Activated naive CD4-positive, alpha-beta T cell treated with anti-CD3 and anti-CD28 coated beads, Interleukin-2, amount 50 U/mL, for 24 hours (primary cell): ENCODE measurements at regions not wholly inside any gene's neighbourhood (a gene's known extent, or its start where the extent isn't known, plus 50 kb on each side); places are given as distances from the start of the nearest gene placed in this dataset.

Experiments used
- H3K27ac Mint-ChIP-seq: one replicate; pipeline ENCODE4 v1.8.0; 2021; ENCODE audit warnings: mild to moderate bottlenecking, mixed read lengths
- H3K27me3 Mint-ChIP-seq: one replicate; pipeline ENCODE4 v1.8.0; 2021; ENCODE audit warnings: mixed read lengths
- H3K36me3 Mint-ChIP-seq: one replicate; pipeline ENCODE4 v1.8.0; 2021; ENCODE audit warnings: mixed read lengths
- H3K4me1 Mint-ChIP-seq: one replicate; pipeline ENCODE4 v1.8.0; 2021; ENCODE audit warnings: mixed read lengths
- H3K4me3 Mint-ChIP-seq: one replicate; pipeline ENCODE4 v1.8.0; 2021; ENCODE audit warnings: mild to moderate bottlenecking, mixed read lengths
- H3K9me3 Mint-ChIP-seq: one replicate; pipeline ENCODE4 v1.8.0; 2021; ENCODE audit warnings: mixed read lengths

GRCh38 chr1:87814573-87814972, 485.9 kb downstream of the LMO4 start:
- H3K27me3 Mint-ChIP-seq, result no peaks in the 10 kb centered on the region
- H3K4me1 Mint-ChIP-seq, result no peaks in the 10 kb centered on the region
- no peak overlapping the region for H3K4me3 Mint-ChIP-seq
- H3K36me3 Mint-ChIP-seq, result no peaks in the 10 kb centered on the region
- H3K9me3 Mint-ChIP-seq, result no peaks in the 10 kb centered on the region
- H3K27ac Mint-ChIP-seq, result no peak overlapping the region

- no peaks in the 10 kb centered on the region for H3K9me3 Mint-ChIP-seq
- no peak overlapping the region for H3K27ac Mint-ChIP-seq
- no peaks in the 10 kb centered on the region for H3K27me3 Mint-ChIP-seq
- no peaks in the 10 kb centered on the region for H3K36me3 Mint-ChIP-seq
- no peaks in the 10 kb centered on the region for H3K4me1 Mint-ChIP-seq
- H3K4me3 Mint-ChIP-seq, result no peak overlapping the region
Observed at GRCh38 chr1:87816646-87817045, 488.0 kb downstream of the LMO4 start.

DNA sequence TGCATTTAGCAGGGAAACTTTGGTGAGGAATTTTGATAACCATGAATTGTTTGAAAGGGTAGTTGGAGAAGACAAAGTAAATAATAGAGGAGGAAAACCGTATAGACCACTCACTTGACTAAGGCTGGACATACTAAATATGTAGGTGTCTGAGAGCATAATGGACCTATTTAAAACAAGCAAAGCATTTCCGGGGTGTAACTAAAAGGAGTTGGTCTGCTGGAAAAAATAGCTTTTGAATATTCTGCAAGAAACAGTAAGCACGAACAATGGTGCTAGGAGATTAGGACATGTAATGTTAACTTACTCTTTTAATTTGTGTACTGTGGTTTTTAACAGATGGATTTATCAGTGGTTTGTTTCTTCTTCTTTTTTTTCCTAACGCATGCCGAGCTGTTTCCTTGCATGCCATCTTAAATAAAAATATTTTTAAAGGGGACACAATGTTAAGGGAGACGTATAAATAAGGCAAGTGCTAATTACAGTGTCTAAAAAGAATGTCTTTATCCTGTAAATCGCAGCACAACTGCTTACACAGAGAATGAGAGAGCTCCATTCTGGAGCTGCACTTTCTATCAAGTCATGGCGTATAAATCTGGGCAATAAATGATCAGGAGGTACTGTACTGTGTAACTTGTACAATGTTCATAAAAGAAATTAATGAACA, 492.1 kb downstream of the LMO4 start:
- Mint-ChIP-seq H3K9me3 (no peaks in the 10 kb centered on the region), H3K4me1 (no peaks in the 10 kb centered on the region), H3K27ac (no peak overlapping the region), H3K27me3 (no peaks in the 10 kb centered on the region), H3K36me3 (no peaks in the 10 kb centered on the region), H3K4me3 (no peak overlapping the region)

DNA sequence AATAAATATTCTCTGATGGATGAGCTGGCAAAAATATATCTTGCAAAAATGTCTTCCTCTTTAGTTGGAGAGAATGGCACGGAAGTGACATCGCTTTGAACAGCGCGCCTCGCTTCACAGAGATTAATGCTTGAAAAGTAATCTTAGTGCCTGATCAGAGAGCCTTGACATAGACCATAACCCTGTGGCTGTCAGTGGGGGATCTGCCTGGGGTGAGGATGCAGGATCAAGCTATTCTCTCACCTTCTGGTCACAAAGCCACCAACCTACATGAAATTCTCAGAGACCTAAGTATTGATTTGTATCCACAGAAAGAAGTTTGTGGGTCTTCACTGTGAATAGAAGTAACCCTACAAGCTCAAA, 492.6 kb downstream of the LMO4 start:
- no peak overlapping the region for H3K4me3 Mint-ChIP-seq
- H3K27ac Mint-ChIP-seq, result no peak overlapping the region

DNA sequence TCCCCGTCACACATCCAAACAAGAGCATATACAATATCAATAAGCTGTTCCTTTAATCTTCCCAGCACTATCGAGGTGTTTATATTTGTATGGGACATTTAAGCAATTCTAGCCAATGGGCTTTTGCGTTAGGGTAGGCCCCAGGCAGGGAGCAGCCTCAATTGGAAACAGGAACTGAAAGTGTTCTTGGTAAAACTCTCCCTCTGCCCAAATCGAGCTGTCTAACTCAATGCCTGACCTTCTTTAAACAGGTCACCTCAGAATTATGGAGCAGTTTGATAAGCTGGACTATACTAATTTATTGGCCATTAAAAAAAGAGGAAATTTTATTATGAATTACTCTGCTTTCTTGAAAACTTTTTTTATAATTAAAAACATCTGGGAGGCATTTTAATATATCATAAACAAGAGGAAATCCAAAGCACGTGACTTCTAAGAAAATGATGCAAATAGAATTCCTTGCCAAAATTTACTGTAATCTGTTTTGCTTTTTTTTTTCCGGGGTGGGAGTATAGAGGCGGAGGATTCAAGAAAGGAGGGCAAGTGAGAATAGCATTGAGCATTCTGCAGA, 498.1 kb downstream of the LMO4 start:
- H3K36me3 Mint-ChIP-seq, result no peaks in the 10 kb centered on the region
- H3K27me3 Mint-ChIP-seq, result peaks cover 2% of the 10 kb centered on the region
- no peak overlapping the region for H3K4me3 Mint-ChIP-seq
- H3K4me1 Mint-ChIP-seq, result no peaks in the 10 kb centered on the region
- no peak overlapping the region for H3K27ac Mint-ChIP-seq
- H3K9me3 Mint-ChIP-seq, result no peaks in the 10 kb centered on the region

More for the DNA sequence above, 492.6 kb downstream of the LMO4 start:
- no peaks in the 10 kb centered on the region for H3K9me3 Mint-ChIP-seq
- no peaks in the 10 kb centered on the region for H3K36me3 Mint-ChIP-seq
- no peaks in the 10 kb centered on the region for H3K4me1 Mint-ChIP-seq
- H3K27me3 Mint-ChIP-seq, result no peaks in the 10 kb centered on the region

GRCh38 chr1:87829360-87829759, 500.7 kb downstream of the LMO4 start:
- no peaks in the 10 kb centered on the region for H3K9me3 Mint-ChIP-seq
- H3K4me3 Mint-ChIP-seq, result no peak overlapping the region
- H3K27me3 Mint-ChIP-seq, result peaks cover 2% of the 10 kb centered on the region
- no peak overlapping the region for H3K27ac Mint-ChIP-seq
- H3K4me1 Mint-ChIP-seq, result no peaks in the 10 kb centered on the region
- no peaks in the 10 kb centered on the region for H3K36me3 Mint-ChIP-seq

DNA sequence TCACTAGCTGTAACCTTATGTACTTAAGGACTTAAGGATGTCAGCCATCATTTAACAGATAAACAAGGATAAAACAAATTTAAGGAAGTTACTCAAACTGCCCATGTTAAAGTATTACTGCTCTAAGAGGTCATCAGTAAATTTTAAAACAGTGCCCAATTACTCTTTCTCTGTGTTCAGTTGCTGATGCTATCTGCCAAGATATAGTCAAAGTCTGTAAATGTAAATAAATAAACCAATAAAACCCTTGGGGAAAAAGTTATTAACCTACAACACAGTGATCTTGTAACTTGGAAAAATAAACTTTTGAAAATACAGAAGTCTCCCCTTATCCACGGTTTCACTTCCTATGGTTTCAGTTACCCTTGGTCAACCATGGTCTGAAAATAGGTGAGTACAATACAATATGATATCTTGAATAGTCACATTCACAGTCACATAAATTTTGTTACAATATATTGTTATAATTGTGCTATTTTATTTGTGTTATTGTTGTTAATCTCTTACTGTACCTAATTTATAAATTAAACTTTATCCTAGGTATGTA, 501.8 kb downstream of the LMO4 start:
- Mint-ChIP-seq H3K4me3 (no peak overlapping the region), H3K4me1 (no peaks in the 10 kb centered on the region), H3K36me3 (no peaks in the 10 kb centered on the region), H3K27me3 (peaks cover 2% of the 10 kb centered on the region), H3K9me3 (no peaks in the 10 kb centered on the region), H3K27ac (no peak overlapping the region)

DNA sequence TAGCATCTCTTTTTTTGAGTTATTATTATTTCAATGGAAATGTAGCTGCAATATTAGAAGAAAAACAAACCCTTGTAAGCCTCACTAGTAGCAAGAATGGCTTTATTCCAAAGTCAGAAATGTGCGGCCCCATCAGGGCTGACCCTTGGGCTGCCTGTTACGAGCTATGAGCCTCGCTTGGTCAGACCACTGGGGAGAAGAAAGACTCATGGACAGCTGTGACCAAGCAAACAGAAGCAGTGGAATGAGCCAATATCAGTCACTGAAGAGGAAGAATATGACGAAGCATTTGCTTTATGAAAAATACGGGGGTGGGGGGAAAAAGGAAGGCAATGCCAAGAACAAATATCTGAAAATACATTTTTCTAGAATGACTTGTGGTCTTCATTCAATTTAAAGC, 504.5 kb downstream of the LMO4 start:
- peaks cover 2% of the 10 kb centered on the region for H3K27me3 Mint-ChIP-seq
- H3K36me3 Mint-ChIP-seq, result no peaks in the 10 kb centered on the region
- no peaks in the 10 kb centered on the region for H3K4me1 Mint-ChIP-seq
- H3K27ac Mint-ChIP-seq, result no peak overlapping the region
- no peaks in the 10 kb centered on the region for H3K9me3 Mint-ChIP-seq
- H3K4me3 Mint-ChIP-seq, result no peak overlapping the region

DNA sequence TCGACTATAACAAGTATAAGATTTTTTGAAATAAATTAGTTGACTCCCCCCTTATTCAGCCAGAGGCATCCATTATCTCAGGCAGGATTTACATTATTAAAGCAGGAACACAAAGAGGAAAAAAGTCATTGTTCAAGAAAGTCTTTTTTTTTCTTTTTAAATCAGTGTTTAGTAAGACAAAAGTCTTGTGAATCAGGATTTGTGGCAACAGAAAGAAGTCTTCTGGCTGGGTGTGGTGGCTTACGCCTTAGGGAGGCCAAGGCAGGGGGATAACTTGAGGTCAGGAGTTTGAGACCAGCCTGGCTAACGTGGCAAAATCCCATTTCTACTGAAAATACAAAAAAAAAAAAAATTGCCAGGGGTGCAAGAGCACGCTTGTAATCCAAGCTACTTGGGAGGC, 505.5 kb downstream of the LMO4 start:
- Mint-ChIP-seq H3K4me3 (no peak overlapping the region), H3K27ac (no peak overlapping the region), H3K9me3 (no peaks in the 10 kb centered on the region), H3K4me1 (no peaks in the 10 kb centered on the region), H3K36me3 (no peaks in the 10 kb centered on the region), H3K27me3 (peaks cover 2% of the 10 kb centered on the region)

GRCh38 chr1:87834941-87835340, 506.3 kb downstream of the LMO4 start:
- Mint-ChIP-seq H3K27me3 (peaks cover 2% of the 10 kb centered on the region), H3K4me1 (no peaks in the 10 kb centered on the region), H3K27ac (no peak overlapping the region), H3K9me3 (no peaks in the 10 kb centered on the region), H3K4me3 (no peak overlapping the region), H3K36me3 (no peaks in the 10 kb centered on the region)

- peaks cover 2% of the 10 kb centered on the region for H3K27me3 Mint-ChIP-seq
- H3K27ac Mint-ChIP-seq, result no peak overlapping the region
- no peaks in the 10 kb centered on the region for H3K9me3 Mint-ChIP-seq
- no peak overlapping the region for H3K4me3 Mint-ChIP-seq
- no peaks in the 10 kb centered on the region for H3K4me1 Mint-ChIP-seq
- no peaks in the 10 kb centered on the region for H3K36me3 Mint-ChIP-seq
Observed at GRCh38 chr1:87840767-87841166, 512.1 kb downstream of the LMO4 start.

- Mint-ChIP-seq H3K4me3 (no peak overlapping the region), H3K27ac (no peak overlapping the region), H3K36me3 (no peaks in the 10 kb centered on the region), H3K9me3 (no peaks in the 10 kb centered on the region), H3K27me3 (peaks cover 2% of the 10 kb centered on the region), H3K4me1 (no peaks in the 10 kb centered on the region)
Observed at GRCh38 chr1:87841332-87841731, 512.7 kb downstream of the LMO4 start.

- Mint-ChIP-seq H3K36me3 (no peaks in the 10 kb centered on the region), H3K9me3 (no peaks in the 10 kb centered on the region), H3K4me3 (no peak overlapping the region), H3K27ac (no peak overlapping the region), H3K4me1 (no peaks in the 10 kb centered on the region), H3K27me3 (peaks cover 2% of the 10 kb centered on the region)
Observed at GRCh38 chr1:87842156-87842555, 513.5 kb downstream of the LMO4 start.

DNA sequence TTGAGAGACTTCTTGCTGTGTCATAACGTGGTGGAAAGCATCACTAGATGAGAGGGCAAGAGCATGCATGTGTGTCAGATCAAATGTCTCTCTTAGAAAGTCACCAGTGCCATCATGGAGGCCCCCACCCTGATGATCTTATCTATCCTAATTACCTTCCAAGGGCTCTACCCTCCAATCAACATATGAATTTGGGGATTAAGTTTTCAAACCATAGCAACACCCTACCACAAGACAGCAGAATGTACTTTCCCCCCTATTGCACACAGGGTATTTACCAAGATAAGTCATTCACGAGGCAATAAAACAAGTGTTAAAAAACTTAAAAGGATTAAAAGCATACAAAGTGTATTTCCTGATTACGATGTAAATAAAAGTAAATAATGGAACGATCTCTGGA, 515.6 kb downstream of the LMO4 start:
- Mint-ChIP-seq H3K27ac (no peak overlapping the region), H3K4me1 (no peaks in the 10 kb centered on the region), H3K4me3 (no peak overlapping the region), H3K27me3 (peaks cover 2% of the 10 kb centered on the region), H3K9me3 (no peaks in the 10 kb centered on the region), H3K36me3 (no peaks in the 10 kb centered on the region)

DNA sequence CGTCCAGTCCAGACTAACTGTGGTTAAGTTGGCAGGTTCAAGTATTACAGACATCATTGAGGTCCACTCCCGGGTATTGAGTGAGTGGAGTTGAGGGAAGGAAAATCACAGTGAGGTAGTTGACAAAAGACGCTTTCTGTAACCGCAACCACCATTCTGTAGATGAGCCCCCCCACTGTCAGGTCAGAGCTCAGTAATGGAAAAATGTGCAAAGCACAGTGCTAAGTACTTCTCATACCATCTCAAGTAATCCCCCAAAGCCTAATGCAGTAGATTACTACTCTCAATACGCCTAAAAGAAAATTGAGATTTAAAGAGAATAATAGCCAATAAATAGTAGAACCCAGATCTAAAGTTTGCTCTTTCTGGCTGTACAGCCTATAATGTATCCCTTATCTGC, 522.8 kb downstream of the LMO4 start:
- no peak overlapping the region for H3K4me3 Mint-ChIP-seq
- no peaks in the 10 kb centered on the region for H3K4me1 Mint-ChIP-seq
- no peak overlapping the region for H3K27ac Mint-ChIP-seq

GRCh38 chr1:87852410-87853161, 523.9 kb downstream of the LMO4 start:
- Mint-ChIP-seq H3K9me3 (no peaks in the 10 kb centered on the region), H3K4me3 (no peak overlapping the region), H3K27ac (no peak overlapping the region), H3K36me3 (no peaks in the 10 kb centered on the region), H3K27me3 (peaks cover 2% of the 10 kb centered on the region), H3K4me1 (no peaks in the 10 kb centered on the region)

More for the DNA sequence above, 522.8 kb downstream of the LMO4 start:
- H3K27me3 Mint-ChIP-seq, result peaks cover 2% of the 10 kb centered on the region
- no peaks in the 10 kb centered on the region for H3K9me3 Mint-ChIP-seq
- H3K36me3 Mint-ChIP-seq, result no peaks in the 10 kb centered on the region
